ENCODE measurements at regions not wholly inside any gene's neighbourhood (a gene's known extent, or its start where the extent isn't known, plus 50 kb on each side); places are given as distances from the start of the nearest gene placed in this dataset.

GRCh38 chr2:212871597-212871996, 279.8 kb downstream of the IKZF2 start:
- Histone ChIP-seq H3K36me3 (ENCODE audit: insufficient read depth, low read length, poor library complexity, severe bottlenecking) (no peaks in the 10 kb centered on the region), H3K4me3 (ENCODE audit: low read depth, low read length, poor library complexity, severe bottlenecking) (no peak overlapping the region), H3K4me1 (ENCODE audit: insufficient read depth, low read length, poor library complexity, severe bottlenecking) (no peaks in the 10 kb centered on the region), H3K9me3 (ENCODE audit: low read depth, low read length, poor library complexity, severe bottlenecking) (peaks cover 8% of the 10 kb centered on the region), H3K27me3 (replicated peaks; ENCODE audit: insufficient read depth, low read depth, low read length, poor library complexity) (no peaks in the 10 kb centered on the region), H3K27ac (ENCODE audit: low read depth, low read length, poor library complexity, severe bottlenecking) (no peak overlapping the region)
- POLR2A ChIA-PET (ENCODE audit: low non-redundant PET) = no interaction called here
- BruUV-seq (replicated peaks) = no TSS peak
- DNase-seq (ENCODE audit: low spot score) = no peak
- CTCF ChIA-PET = no interaction called here
- TF ChIP-seq, protein P1, sequence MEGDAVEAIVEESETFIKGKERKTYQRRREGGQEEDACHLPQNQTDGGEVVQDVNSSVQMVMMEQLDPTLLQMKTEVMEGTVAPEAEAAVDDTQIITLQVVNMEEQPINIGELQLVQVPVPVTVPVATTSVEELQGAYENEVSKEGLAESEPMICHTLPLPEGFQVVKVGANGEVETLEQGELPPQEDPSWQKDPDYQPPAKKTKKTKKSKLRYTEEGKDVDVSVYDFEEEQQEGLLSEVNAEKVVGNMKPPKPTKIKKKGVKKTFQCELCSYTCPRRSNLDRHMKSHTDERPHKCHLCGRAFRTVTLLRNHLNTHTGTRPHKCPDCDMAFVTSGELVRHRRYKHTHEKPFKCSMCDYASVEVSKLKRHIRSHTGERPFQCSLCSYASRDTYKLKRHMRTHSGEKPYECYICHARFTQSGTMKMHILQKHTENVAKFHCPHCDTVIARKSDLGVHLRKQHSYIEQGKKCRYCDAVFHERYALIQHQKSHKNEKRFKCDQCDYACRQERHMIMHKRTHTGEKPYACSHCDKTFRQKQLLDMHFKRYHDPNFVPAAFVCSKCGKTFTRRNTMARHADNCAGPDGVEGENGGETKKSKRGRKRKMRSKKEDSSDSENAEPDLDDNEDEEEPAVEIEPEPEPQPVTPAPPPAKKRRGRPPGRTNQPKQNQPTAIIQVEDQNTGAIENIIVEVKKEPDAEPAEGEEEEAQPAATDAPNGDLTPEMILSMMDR (conservative IDR thresholded peaks at IDR 0.05; ENCODE audit: low read depth, low read length) = no peak
- TF ChIP-seq EZH2 (IDR thresholded peaks at IDR 0.05; ENCODE audit: borderline replicate concordance, low read depth, low read length, poor library complexity, severe bottlenecking) = no peak
- intact Hi-C loops (cut with micrococcal nuclease; ENCODE audit: unreplicated experiment) = no loop called here

DNA sequence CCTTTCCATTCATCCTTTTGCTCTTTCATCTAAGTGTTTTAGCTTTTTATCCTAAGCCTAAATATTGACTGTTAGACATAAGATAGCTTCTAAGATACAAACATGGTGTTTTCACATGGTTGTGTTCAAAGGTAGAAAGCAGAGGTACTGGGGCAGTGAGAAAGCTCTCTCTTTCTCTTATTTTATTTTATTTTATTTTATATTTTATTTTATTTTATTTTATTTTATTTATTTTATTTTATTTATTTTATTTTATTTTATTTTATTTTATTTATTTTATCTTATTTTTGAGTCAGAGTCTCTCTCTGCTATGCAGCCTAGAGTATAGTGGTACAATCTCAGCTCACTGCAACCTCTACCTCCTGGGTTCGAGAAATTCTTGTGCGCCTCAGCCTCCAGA, 287.2 kb downstream of the IKZF2 start:
- no peaks in the 10 kb centered on the region for H3K27me3 ChIP-seq (replicated peaks; ENCODE audit: insufficient read depth, low read depth, low read length, poor library complexity)
- no TSS peak for BruUV-seq (replicated peaks)
- H3K9me3 ChIP-seq (ENCODE audit: low read depth, low read length, poor library complexity, severe bottlenecking) = peaks cover 29% of the 10 kb centered on the region
- H3K27ac ChIP-seq (ENCODE audit: low read depth, low read length, poor library complexity, severe bottlenecking) = no peak overlapping the region
- ChIA-PET CTCF (interaction anchor here (0.6 kb wide), 1 partner anchor 1959 kb away, joined by 3 read pairs; no protein-coding TSS in a partner anchor), POLR2A (ENCODE audit: low non-redundant PET) (no interaction called here)
- H3K4me1 ChIP-seq (ENCODE audit: insufficient read depth, low read length, poor library complexity, severe bottlenecking) = no peaks in the 10 kb centered on the region
- TF ChIP-seq, protein P1 (conservative IDR thresholded peaks at IDR 0.05; ENCODE audit: low read depth, low read length) = no peak
- no peak for TF ChIP-seq EZH2 (IDR thresholded peaks at IDR 0.05; ENCODE audit: borderline replicate concordance, low read depth, low read length, poor library complexity, severe bottlenecking)
- H3K36me3 ChIP-seq (ENCODE audit: insufficient read depth, low read length, poor library complexity, severe bottlenecking) = no peaks in the 10 kb centered on the region
- intact Hi-C loops (cut with micrococcal nuclease; ENCODE audit: unreplicated experiment) = loop anchor here (5.0 kb wide), 1 partner anchor 383 kb away; no protein-coding TSS in a partner anchor
- no peak overlapping the region for H3K4me3 ChIP-seq (ENCODE audit: low read depth, low read length, poor library complexity, severe bottlenecking)
- no peak for DNase-seq (ENCODE audit: low spot score)

DNA sequence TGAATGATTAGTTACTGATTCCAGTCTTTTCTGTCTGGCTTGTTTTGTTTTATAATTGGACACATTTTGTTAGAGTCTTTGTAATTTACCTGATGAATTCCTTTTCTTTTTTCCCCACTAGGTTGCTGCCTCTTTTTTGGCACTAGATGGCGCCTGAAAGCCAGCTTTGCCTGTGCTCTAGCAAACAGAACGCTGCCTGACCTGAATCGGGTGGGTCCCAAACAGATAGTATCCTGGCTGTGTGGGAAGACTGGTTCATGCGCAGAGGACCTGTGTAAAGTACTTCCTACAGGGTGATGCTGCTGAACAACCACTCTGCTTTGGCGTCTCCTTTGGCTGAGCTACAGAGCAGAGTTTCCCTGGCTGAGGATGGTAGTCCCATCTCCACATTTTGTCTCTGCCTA, 288.2 kb downstream of the IKZF2 start:
- H3K27me3 ChIP-seq (replicated peaks; ENCODE audit: insufficient read depth, low read depth, low read length, poor library complexity) = no peaks in the 10 kb centered on the region
- H3K27ac ChIP-seq (ENCODE audit: low read depth, low read length, poor library complexity, severe bottlenecking) = no peak overlapping the region
- BruUV-seq (replicated peaks) = no TSS peak
- H3K9me3 ChIP-seq (ENCODE audit: low read depth, low read length, poor library complexity, severe bottlenecking) = peaks cover 29% of the 10 kb centered on the region
- TF ChIP-seq, protein P1 (conservative IDR thresholded peaks at IDR 0.05; ENCODE audit: low read depth, low read length) = peak; percentile 68
- no peak for TF ChIP-seq EZH2 (IDR thresholded peaks at IDR 0.05; ENCODE audit: borderline replicate concordance, low read depth, low read length, poor library complexity, severe bottlenecking)
- intact Hi-C loops (cut with micrococcal nuclease; ENCODE audit: unreplicated experiment) = loop anchor here (5.0 kb wide), 1 partner anchor 384 kb away; no protein-coding TSS in a partner anchor
- H3K36me3 ChIP-seq (ENCODE audit: insufficient read depth, low read length, poor library complexity, severe bottlenecking) = no peaks in the 10 kb centered on the region
- peak; percentile 79 for DNase-seq (ENCODE audit: low spot score)
- ChIA-PET CTCF (interaction anchor here (0.8 kb wide), 1 partner anchor 29 kb away, joined by 4 read pairs; no protein-coding TSS in a partner anchor), POLR2A (ENCODE audit: low non-redundant PET) (no interaction called here)
- no peak overlapping the region for H3K4me3 ChIP-seq (ENCODE audit: low read depth, low read length, poor library complexity, severe bottlenecking)
- no peaks in the 10 kb centered on the region for H3K4me1 ChIP-seq (ENCODE audit: insufficient read depth, low read length, poor library complexity, severe bottlenecking)

All from A673 (cell line).